Liver (tissue), 8 donors: ENCODE measurements at regions not wholly inside any gene's neighbourhood (a gene's known extent, or its start where the extent isn't known, plus 50 kb on each side); places are given as distances from the start of the nearest gene placed in this dataset.

Source experiments
- DNase-seq: peaks from one replicate; pipeline ENCODE4 v3.0.0-alpha.2; 2017; ENCODE audit warnings: low spot score
- H3K27ac ChIP-seq, 2 donors: one replicate each; pipeline ENCODE4 v1.7.0; 2013; ENCODE audit warnings: inconsistent platforms in 2 of 2, low read length in 2 of 2, control low read depth in 1 of 2, low read depth in 1 of 2, mild to moderate bottlenecking in 1 of 2
- H3K27me3 ChIP-seq, 4 donors: one replicate each; pipeline versions ENCODE4 v1.6.1 to v1.7.0; 2013; ENCODE audit warnings: low read length in 3 of 4, inconsistent platforms in 1 of 4, mild to moderate bottlenecking in 1 of 4, moderate library complexity in 1 of 4; ENCODE audit not compliant: control insufficient read depth in 4 of 4, insufficient read depth in 4 of 4
- H3K36me3 ChIP-seq, 4 donors: one replicate each; pipeline versions ENCODE4 v1.6.1 to v1.7.0; 2013; ENCODE audit warnings: low read length in 3 of 4, mild to moderate bottlenecking in 3 of 4, low read depth in 1 of 4, moderate library complexity in 1 of 4; ENCODE audit not compliant: control insufficient read depth in 4 of 4, insufficient read depth in 3 of 4
- H3K4me1 ChIP-seq, 4 donors: one replicate each; pipeline versions ENCODE4 v1.6.1 to v1.7.0; 2013; ENCODE audit warnings: low read length in 3 of 4, mild to moderate bottlenecking in 3 of 4, moderate library complexity in 1 of 4; ENCODE audit not compliant: control insufficient read depth in 4 of 4, insufficient read depth in 4 of 4
- H3K4me3 ChIP-seq, 3 donors: one replicate each; pipeline versions ENCODE4 v1.6.1 to v1.7.0; 2013; ENCODE audit warnings: low read length in 3 of 3, control low read depth in 1 of 3, low read depth in 1 of 3, mild to moderate bottlenecking in 1 of 3
- H3K9ac ChIP-seq, 2 donors: one replicate each; pipeline ENCODE4 v1.7.0; 2013; ENCODE audit warnings: low read length in 2 of 2, mild to moderate bottlenecking in 2 of 2, moderate library complexity in 2 of 2, control low read depth in 1 of 2, low read depth in 1 of 2
- H3K9me3 ChIP-seq, 4 donors: one replicate each; pipeline versions ENCODE4 v1.6.1 to v1.7.0; 2013; ENCODE audit warnings: low read length in 3 of 4; ENCODE audit not compliant: control insufficient read depth in 4 of 4
- EGR1 ChIP-seq, 2 donors: IDR thresholded peaks; 2 replicates each; pipeline ENCODE4 v1.6.1; 2016 to 2018; ENCODE audit warnings: antibody characterized with exemption in 2 of 2, low read depth in 2 of 2
- FOXA1 ChIP-seq: IDR thresholded peaks from 2 replicates; pipeline ENCODE4 v1.6.1; 2016; ENCODE audit warnings: antibody characterized with exemption
- FOXA2 ChIP-seq: IDR thresholded peaks from 2 replicates; pipeline ENCODE4 v1.6.1; 2016; ENCODE audit warnings: antibody characterized with exemption
- GABPA ChIP-seq, 2 donors: IDR thresholded peaks in 1 of 2; conservative IDR thresholded peaks in 1 of 2; 2 replicates each; pipeline ENCODE4 v1.6.1; 2016; ENCODE audit warnings: antibody characterized with exemption in 2 of 2, mild to moderate bottlenecking in 1 of 2, moderate library complexity in 1 of 2
- HNF4A ChIP-seq, 2 donors: conservative IDR thresholded peaks; 2 replicates each; pipeline ENCODE4 v1.6.1; 2016; ENCODE audit warnings: antibody characterized with exemption in 2 of 2, mild to moderate bottlenecking in 2 of 2
- JUND ChIP-seq, 2 donors: IDR thresholded peaks; 2 replicates each; pipeline ENCODE4 v1.6.1; 2016; ENCODE audit warnings: antibody characterized with exemption in 2 of 2
- RAD21 ChIP-seq, 2 donors: IDR thresholded peaks; 2 replicates each; pipeline ENCODE4 v1.6.1; 2016; ENCODE audit warnings: antibody characterized with exemption in 2 of 2, mild to moderate bottlenecking in 2 of 2
- RXRA ChIP-seq, 2 donors: IDR thresholded peaks; 2 replicates each; pipeline ENCODE4 v1.6.1; 2017 to 2018; ENCODE audit warnings: antibody characterized with exemption in 2 of 2, mild to moderate bottlenecking in 1 of 2
- YY1 ChIP-seq: IDR thresholded peaks from 2 replicates; pipeline ENCODE4 v1.6.1; 2016; ENCODE audit warnings: antibody characterized with exemption, mild to moderate bottlenecking
- WGBS: extraction: QIAGEN DNeasy Blood & Tissue Kit; methylation state at CpG from one replicate; pipeline ENCODE4 v1.1.7; 2013; 5-methylcytosine and 5-hydroxymethylcytosine counted together
- TF ChIP-seq, protein P1 (sequence below): IDR thresholded peaks from 2 replicates; pipeline ENCODE4 v1.6.1; 2016; ENCODE audit warnings: antibody characterized with exemption, mild to moderate bottlenecking
- TF ChIP-seq, protein P2 (sequence below): IDR thresholded peaks from 2 replicates; pipeline ENCODE4 v1.6.1; 2016; ENCODE audit warnings: antibody characterized with exemption
- TF ChIP-seq, protein P3 (sequence below): fragments of 150-350 bp; IDR thresholded peaks from 2 replicates; pipeline ENCODE4 v1.5.1; 2017; ENCODE audit warnings: improper control_type of control experiment, low read depth, low read length; ENCODE audit not compliant: missing input control
- TF ChIP-seq, protein P4 (sequence below): IDR thresholded peaks from 2 replicates; pipeline ENCODE4 v1.6.1; 2016; ENCODE audit warnings: antibody characterized with exemption
- donor health status: healthy.
- donor health status: healthy.
- donor health status: healthy.
- donor health status: healthy.
- donor health status: healthy.

DNA sequence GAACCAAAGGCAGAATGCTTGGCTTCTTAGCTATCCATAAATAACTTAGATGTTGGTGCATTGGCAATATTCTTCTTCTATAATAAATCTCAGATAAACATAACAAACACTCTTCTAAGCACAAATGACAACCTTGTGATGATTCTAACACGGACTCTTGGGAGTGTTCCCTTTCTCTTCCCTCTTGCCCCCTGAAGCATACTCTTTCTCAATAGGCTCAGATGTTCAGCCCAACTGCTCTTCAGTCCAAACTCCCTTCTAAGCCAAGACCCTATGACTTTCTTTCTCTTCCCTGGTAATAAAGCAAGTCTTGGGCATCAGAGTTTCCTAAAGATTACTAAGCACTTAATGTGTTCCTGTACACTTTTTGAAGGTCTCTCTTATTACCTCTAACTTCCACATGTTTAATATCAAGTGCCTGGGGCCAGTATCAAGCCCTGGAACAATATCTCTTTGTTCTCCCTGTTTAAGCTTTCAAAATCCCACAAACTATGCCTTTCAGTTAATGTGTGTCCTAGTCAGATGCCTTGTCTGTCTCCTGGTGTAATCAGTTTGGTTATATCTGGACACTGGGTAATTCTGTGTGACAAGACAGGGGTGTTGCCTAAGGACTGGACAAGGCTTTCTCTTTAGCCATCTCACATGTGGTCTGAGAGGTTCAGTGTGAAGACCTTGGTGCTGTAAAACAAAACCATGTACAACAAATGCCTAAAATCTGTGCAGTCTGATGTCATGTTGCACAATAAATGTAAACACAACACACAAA, 92.9 kb upstream of the IVNS1ABP start:
- Histone ChIP-seq H3K4me1 (no peaks in the 10 kb centered on the region), H3K27ac (no peak overlapping the region), H3K27me3 (no peaks in the 10 kb centered on the region), H3K36me3 (no peaks in the 10 kb centered on the region), H3K9me3 (no peaks in the 10 kb centered on the region), H3K4me3 (no peak overlapping the region), H3K9ac (no peak overlapping the region)
- 72% methylated on average over 1 of the region's 1 CpG for WGBS
- TF ChIP-seq GABPA (IDR thresholded peaks at IDR 0.05 in 1 of 2, conservative IDR thresholded peaks at IDR 0.05 in 1 of 2): no peak
- TF ChIP-seq, protein P1, sequence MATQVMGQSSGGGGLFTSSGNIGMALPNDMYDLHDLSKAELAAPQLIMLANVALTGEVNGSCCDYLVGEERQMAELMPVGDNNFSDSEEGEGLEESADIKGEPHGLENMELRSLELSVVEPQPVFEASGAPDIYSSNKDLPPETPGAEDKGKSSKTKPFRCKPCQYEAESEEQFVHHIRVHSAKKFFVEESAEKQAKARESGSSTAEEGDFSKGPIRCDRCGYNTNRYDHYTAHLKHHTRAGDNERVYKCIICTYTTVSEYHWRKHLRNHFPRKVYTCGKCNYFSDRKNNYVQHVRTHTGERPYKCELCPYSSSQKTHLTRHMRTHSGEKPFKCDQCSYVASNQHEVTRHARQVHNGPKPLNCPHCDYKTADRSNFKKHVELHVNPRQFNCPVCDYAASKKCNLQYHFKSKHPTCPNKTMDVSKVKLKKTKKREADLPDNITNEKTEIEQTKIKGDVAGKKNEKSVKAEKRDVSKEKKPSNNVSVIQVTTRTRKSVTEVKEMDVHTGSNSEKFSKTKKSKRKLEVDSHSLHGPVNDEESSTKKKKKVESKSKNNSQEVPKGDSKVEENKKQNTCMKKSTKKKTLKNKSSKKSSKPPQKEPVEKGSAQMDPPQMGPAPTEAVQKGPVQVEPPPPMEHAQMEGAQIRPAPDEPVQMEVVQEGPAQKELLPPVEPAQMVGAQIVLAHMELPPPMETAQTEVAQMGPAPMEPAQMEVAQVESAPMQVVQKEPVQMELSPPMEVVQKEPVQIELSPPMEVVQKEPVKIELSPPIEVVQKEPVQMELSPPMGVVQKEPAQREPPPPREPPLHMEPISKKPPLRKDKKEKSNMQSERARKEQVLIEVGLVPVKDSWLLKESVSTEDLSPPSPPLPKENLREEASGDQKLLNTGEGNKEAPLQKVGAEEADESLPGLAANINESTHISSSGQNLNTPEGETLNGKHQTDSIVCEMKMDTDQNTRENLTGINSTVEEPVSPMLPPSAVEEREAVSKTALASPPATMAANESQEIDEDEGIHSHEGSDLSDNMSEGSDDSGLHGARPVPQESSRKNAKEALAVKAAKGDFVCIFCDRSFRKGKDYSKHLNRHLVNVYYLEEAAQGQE: no peak
- TF ChIP-seq, protein P2, sequence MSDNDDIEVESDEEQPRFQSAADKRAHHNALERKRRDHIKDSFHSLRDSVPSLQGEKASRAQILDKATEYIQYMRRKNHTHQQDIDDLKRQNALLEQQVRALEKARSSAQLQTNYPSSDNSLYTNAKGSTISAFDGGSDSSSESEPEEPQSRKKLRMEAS: no peak
- no peak for TF ChIP-seq EGR1 (IDR thresholded peaks at IDR 0.05; ENCODE audit: low read depth in 2 of 2)
- TF ChIP-seq, protein P3, sequence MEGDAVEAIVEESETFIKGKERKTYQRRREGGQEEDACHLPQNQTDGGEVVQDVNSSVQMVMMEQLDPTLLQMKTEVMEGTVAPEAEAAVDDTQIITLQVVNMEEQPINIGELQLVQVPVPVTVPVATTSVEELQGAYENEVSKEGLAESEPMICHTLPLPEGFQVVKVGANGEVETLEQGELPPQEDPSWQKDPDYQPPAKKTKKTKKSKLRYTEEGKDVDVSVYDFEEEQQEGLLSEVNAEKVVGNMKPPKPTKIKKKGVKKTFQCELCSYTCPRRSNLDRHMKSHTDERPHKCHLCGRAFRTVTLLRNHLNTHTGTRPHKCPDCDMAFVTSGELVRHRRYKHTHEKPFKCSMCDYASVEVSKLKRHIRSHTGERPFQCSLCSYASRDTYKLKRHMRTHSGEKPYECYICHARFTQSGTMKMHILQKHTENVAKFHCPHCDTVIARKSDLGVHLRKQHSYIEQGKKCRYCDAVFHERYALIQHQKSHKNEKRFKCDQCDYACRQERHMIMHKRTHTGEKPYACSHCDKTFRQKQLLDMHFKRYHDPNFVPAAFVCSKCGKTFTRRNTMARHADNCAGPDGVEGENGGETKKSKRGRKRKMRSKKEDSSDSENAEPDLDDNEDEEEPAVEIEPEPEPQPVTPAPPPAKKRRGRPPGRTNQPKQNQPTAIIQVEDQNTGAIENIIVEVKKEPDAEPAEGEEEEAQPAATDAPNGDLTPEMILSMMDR: no peak
- no peak for TF ChIP-seq JUND (IDR thresholded peaks at IDR 0.05)
- no peak for DNase-seq

DNA sequence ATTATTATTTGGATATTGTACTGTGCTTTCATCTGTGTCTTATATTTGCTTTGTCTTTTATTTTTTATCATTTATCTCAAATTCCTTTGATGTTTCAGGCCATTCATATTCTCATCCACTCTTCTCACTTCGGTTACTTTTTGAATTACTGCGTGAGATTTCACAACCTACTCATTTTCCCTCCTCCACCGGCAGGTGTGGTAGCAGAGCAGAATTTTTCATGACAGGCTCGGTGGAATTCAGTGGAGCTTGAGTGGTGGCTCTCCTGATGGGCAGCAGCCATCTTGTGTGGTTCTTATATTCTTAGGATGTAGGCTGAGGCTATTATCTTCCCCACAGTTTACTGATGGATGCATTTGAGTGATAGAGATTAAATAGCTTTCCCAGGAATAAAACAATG, 92.3 kb upstream of the IVNS1ABP start:
- Histone ChIP-seq H3K27me3 (no peaks in the 10 kb centered on the region), H3K9ac (no peak overlapping the region), H3K4me3 (no peak overlapping the region), H3K4me1 (no peaks in the 10 kb centered on the region), H3K9me3 (no peaks in the 10 kb centered on the region), H3K27ac (no peak overlapping the region), H3K36me3 (no peaks in the 10 kb centered on the region)
- DNase-seq: no peak
- WGBS: 88% methylated on average over 4 of the region's 4 CpGs
- TF ChIP-seq HNF4A (conservative IDR thresholded peaks at IDR 0.05): no peak
- TF ChIP-seq, protein P2: no peak
- no peak for TF ChIP-seq FOXA2
- no peak for TF ChIP-seq GABPA (IDR thresholded peaks at IDR 0.05 in 1 of 2, conservative IDR thresholded peaks at IDR 0.05 in 1 of 2)
- no peak for TF ChIP-seq RXRA (IDR thresholded peaks at IDR 0.05)
- TF ChIP-seq FOXA1: no peak
- no peak for TF ChIP-seq YY1
- no peak for TF ChIP-seq RAD21 (IDR thresholded peaks at IDR 0.05)
- TF ChIP-seq, protein P4, sequence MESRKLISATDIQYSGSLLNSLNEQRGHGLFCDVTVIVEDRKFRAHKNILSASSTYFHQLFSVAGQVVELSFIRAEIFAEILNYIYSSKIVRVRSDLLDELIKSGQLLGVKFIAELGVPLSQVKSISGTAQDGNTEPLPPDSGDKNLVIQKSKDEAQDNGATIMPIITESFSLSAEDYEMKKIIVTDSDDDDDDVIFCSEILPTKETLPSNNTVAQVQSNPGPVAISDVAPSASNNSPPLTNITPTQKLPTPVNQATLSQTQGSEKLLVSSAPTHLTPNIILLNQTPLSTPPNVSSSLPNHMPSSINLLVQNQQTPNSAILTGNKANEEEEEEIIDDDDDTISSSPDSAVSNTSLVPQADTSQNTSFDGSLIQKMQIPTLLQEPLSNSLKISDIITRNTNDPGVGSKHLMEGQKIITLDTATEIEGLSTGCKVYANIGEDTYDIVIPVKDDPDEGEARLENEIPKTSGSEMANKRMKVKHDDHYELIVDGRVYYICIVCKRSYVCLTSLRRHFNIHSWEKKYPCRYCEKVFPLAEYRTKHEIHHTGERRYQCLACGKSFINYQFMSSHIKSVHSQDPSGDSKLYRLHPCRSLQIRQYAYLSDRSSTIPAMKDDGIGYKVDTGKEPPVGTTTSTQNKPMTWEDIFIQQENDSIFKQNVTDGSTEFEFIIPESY: no peak
